Left renal pelvis (tissue), 4 donors: ENCODE measurements at regions not wholly inside any gene's neighbourhood (a gene's known extent, or its start where the extent isn't known, plus 50 kb on each side); places are given as distances from the start of the nearest gene placed in this dataset.
"Not testable (repeated sequence)": the region's sequence is repeated elsewhere in the genome, so short reads cannot be mapped to it uniquely, and the experiment has no call there.

ENCODE experiments used
- DNase-seq, 4 donors: peaks; one replicate each; pipeline ENCODE4 v3.0.0-alpha.2; 2013; ENCODE audit warnings: low read depth in 4 of 4, low spot score in 3 of 4

GRCh38 chr9:13467157-13467556 lies 187.7 kb upstream of the MPDZ start:
- no peak for DNase-seq

- no peak for DNase-seq
Observed at GRCh38 chr9:13461414-13461991, 182.0 kb upstream of the MPDZ start.

GRCh38 chr9:13459071-13459470 lies 179.6 kb upstream of the MPDZ start:
- DNase-seq, result no peak

- no peak for DNase-seq
Observed at GRCh38 chr9:13457795-13458194, 178.3 kb upstream of the MPDZ start.

GRCh38 chr9:13450723-13451122 lies 171.2 kb upstream of the MPDZ start:
- no peak for DNase-seq

- DNase-seq, result no peak
Observed at GRCh38 chr9:13448482-13448881, 169.0 kb upstream of the MPDZ start.

GRCh38 chr9:13447843-13448422 lies 168.4 kb upstream of the MPDZ start:
- DNase-seq, result no peak

- no peak for DNase-seq
Observed at GRCh38 chr9:13446938-13447842, 167.7 kb upstream of the MPDZ start.

- no peak for DNase-seq
Observed at GRCh38 chr9:13446286-13446937, 166.9 kb upstream of the MPDZ start.

GRCh38 chr9:13445103-13445500 lies 165.6 kb upstream of the MPDZ start:
- DNase-seq, result no peak

GRCh38 chr9:13444245-13445102 lies 165.0 kb upstream of the MPDZ start:
- DNase-seq, result no peak

GRCh38 chr9:13443346-13444244 lies 164.1 kb upstream of the MPDZ start:
- DNase-seq, result no peak

- DNase-seq, result no peak
Observed at GRCh38 chr9:13439685-13440476, 160.4 kb upstream of the MPDZ start.

GRCh38 chr9:13437866-13438265 lies 158.4 kb upstream of the MPDZ start:
- no peak for DNase-seq

GRCh38 chr9:13436591-13436990 lies 157.1 kb upstream of the MPDZ start:
- DNase-seq, result no peak

- not testable (repeated sequence) for DNase-seq
Observed at GRCh38 chr9:13433453-13433852, 154.0 kb upstream of the MPDZ start.

GRCh38 chr9:13432904-13433303 lies 153.4 kb upstream of the MPDZ start:
- no peak for DNase-seq

GRCh38 chr9:13431692-13432091 lies 152.2 kb upstream of the MPDZ start:
- no peak for DNase-seq

- DNase-seq, result no peak
Observed at GRCh38 chr9:13431222-13431536, 151.7 kb upstream of the MPDZ start.
